Aorta (tissue), 5 donors: ENCODE measurements at regions not wholly inside any gene's neighbourhood (a gene's known extent, or its start where the extent isn't known, plus 50 kb on each side); places are given as distances from the start of the nearest gene placed in this dataset.
A peak's percentile ranks its signal among the peaks of the same experiment; 100 is the strongest.

Source experiments
- ATAC-seq: fragments of 200-7000 bp; cut with Tn5 transposase; one replicate; pipeline ENCODE4 v1.9.1; 2022; ENCODE audit warnings: moderate library complexity; ENCODE audit not compliant: low FRiP score
- DNase-seq, 2 donors: peaks; one replicate each; pipeline ENCODE4 v3.0.0-alpha.2; 2020
- H3K27ac ChIP-seq, 2 donors: one replicate each; pipeline ENCODE4 v1.5.1; 2013; ENCODE audit warnings: low read length in 2 of 2, mild to moderate bottlenecking in 2 of 2, moderate library complexity in 2 of 2, control low read depth in 1 of 2, inconsistent platforms in 1 of 2, low read depth in 1 of 2
- H3K27me3 ChIP-seq, 2 donors: one replicate each; pipeline ENCODE4 v1.6.1; 2013; ENCODE audit warnings: control low read depth in 1 of 2, low read length in 1 of 2, mild to moderate bottlenecking in 1 of 2, moderate library complexity in 1 of 2; ENCODE audit not compliant: insufficient read depth in 2 of 2, control insufficient read depth in 1 of 2
- H3K36me3 ChIP-seq, 2 donors: one replicate each; pipeline ENCODE4 v1.6.1; 2013; ENCODE audit warnings: control low read depth in 1 of 2, low read length in 1 of 2, mild to moderate bottlenecking in 1 of 2; ENCODE audit not compliant: insufficient read depth in 2 of 2, control insufficient read depth in 1 of 2
- H3K4me1 ChIP-seq, 2 donors: one replicate each; pipeline ENCODE4 v1.6.1; 2013; ENCODE audit warnings: low read length in 2 of 2, control low read depth in 1 of 2, mild to moderate bottlenecking in 1 of 2, moderate library complexity in 1 of 2; ENCODE audit not compliant: insufficient read depth in 2 of 2, control insufficient read depth in 1 of 2
- H3K4me3 ChIP-seq, 2 donors: one replicate each; pipeline ENCODE4 v1.5.1; 2013; ENCODE audit warnings: low read length in 2 of 2, control low read depth in 1 of 2, mild to moderate bottlenecking in 1 of 2
- H3K9me3 ChIP-seq: one replicate; pipeline ENCODE4 v1.6.1; 2013; ENCODE audit warnings: mild to moderate bottlenecking, low read length; ENCODE audit not compliant: control insufficient read depth
- WGBS, 2 donors: extraction: QIAGEN DNeasy Blood & Tissue Kit; methylation state at CpG; one replicate each; pipeline ENCODE4 v1.1.7; 2013; 5-methylcytosine and 5-hydroxymethylcytosine counted together
- intact Hi-C, 2 donors: fragments of 100-400 bp; cut with DNase I; formaldehyde crosslinking; loops; one replicate each; pipeline versions ENCODE4 v1.14.2 to v1.15.0; 2022
- donor health status: healthy with polysubstance abuse.
- donor health status: Bipolar disorder and iron deficiency.
- donor health status: DM: no; HTN: no; CAD: no.
- donor health status: DM: no; HTN: no; CAD: no.
- donor health status: DM: yes; HTN: yes; CAD: no.

DNA sequence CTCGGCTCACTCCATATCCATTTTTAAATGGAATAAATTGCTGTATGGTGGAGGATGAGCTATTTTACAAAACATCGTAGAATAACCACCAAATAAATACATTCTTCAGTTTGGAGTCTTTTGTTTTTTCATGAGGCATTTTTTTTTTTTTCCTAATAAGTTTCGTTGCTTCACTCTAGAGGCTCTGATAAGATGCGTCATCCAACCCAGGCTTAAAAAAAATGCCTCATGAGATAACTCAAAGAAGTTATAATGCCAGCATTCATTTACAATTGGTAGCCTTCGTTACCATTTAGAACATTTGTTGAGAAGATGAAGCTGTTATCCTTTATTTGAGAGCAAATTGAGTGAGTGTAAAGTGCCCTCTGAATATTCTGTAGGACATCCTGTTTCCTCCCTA lies 172.2 kb upstream of the CENPE start:
- no peaks in the 10 kb centered on the region for H3K4me1 ChIP-seq
- H3K27me3 ChIP-seq = peaks cover 0 to 2% of the 10 kb centered on the region in 2 donors
- H3K4me3 ChIP-seq = no peak overlapping the region
- intact Hi-C loops = no loop called here
- 81 to 83% methylated on average over 5 of the region's 5 CpGs for WGBS, 2 donors
- no peak overlapping the region for H3K27ac ChIP-seq
- ATAC-seq (no peak), DNase-seq (no peak)
- no peaks in the 10 kb centered on the region for H3K36me3 ChIP-seq
- no peaks in the 10 kb centered on the region for H3K9me3 ChIP-seq

DNA sequence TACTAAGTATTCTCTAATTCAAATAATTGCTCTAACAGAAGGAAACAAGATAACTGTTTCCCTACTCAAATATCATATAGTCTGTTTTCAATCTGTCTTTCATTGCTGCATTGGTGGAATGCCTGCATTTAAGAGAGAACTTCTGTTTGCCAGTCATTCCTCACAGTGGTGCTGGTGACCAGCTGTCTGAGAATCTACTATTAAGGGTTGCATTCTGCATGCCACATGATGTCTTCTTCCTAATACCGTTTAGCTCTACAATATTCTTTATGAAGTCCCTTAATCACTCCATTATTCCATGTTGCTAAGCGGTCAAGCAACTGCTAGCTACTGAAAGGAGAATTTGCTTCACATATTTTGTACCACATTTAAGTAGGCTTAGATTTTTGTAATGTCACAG lies 167.1 kb upstream of the CENPE start:
- Histone ChIP-seq H3K4me1 (no peaks in the 10 kb centered on the region), H3K4me3 (no peak overlapping the region), H3K9me3 (peaks cover 3% of the 10 kb centered on the region), H3K36me3 (no peaks in the 10 kb centered on the region), H3K27me3 (no peaks in the 10 kb centered on the region), H3K27ac (no peak overlapping the region)
- intact Hi-C loops = no loop called here
- DNase-seq (no peak), ATAC-seq (no peak)
- WGBS, 2 donors = 70 to 76% methylated on average over 2 of the region's 2 CpGs

- intact Hi-C loops = no loop called here
- Histone ChIP-seq H3K27ac (no peak overlapping the region), H3K36me3 (no peaks in the 10 kb centered on the region), H3K9me3 (peaks cover 6% of the 10 kb centered on the region), H3K27me3 (no peaks in the 10 kb centered on the region), H3K4me3 (no peak overlapping the region), H3K4me1 (no peaks in the 10 kb centered on the region)
- 37 to 49% methylated on average over 4 of the region's 4 CpGs for WGBS, 2 donors
- no peak for ATAC-seq
- DNase-seq = no peak
These were observed 165.9 kb upstream of the CENPE start for GRCh38 chr4:103364083-103364482.

DNA sequence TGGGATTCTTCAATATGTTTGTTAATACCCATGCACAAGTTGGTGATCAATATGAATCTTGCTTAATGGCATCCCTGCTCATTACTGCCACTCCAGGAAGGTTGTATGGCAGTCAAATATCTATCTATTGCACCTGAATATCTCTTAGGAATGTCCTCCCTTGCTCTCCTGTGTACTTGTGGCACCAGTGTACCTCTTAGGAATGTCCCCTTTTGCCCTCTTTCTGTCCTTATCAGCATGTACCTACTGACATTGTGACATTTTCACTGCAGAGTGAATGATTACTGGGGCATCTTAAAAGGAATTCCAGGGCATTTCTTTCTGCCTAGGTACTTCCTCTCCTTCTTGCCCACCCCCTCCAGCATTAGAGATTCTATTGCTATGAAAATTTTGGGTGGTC lies 163.8 kb upstream of the CENPE start:
- Histone ChIP-seq H3K27ac (no peak overlapping the region), H3K4me1 (no peaks in the 10 kb centered on the region), H3K9me3 (peaks cover 6% of the 10 kb centered on the region), H3K27me3 (no peaks in the 10 kb centered on the region), H3K4me3 (no peak overlapping the region), H3K36me3 (no peaks in the 10 kb centered on the region)
- DNase-seq = no peak
- ATAC-seq = no peak
- intact Hi-C loops = no loop called here

GRCh38 chr4:103359900-103360299 lies 161.8 kb upstream of the CENPE start:
- no peak for ATAC-seq
- 83 to 98% methylated on average over 2 of the region's 2 CpGs for WGBS, 2 donors
- Histone ChIP-seq H3K9me3 (peaks cover 6% of the 10 kb centered on the region), H3K36me3 (no peaks in the 10 kb centered on the region), H3K4me3 (no peak overlapping the region), H3K27ac (no peak overlapping the region), H3K27me3 (no peaks in the 10 kb centered on the region), H3K4me1 (no peaks in the 10 kb centered on the region)
- intact Hi-C loops = no loop called here
- no peak for DNase-seq

GRCh38 chr4:103354006-103354405 lies 155.9 kb upstream of the CENPE start:
- no peaks in the 10 kb centered on the region for H3K4me1 ChIP-seq
- DNase-seq (no peak), ATAC-seq (no peak)
- no peaks in the 10 kb centered on the region for H3K9me3 ChIP-seq
- H3K27ac ChIP-seq = no peak overlapping the region
- no peaks in the 10 kb centered on the region for H3K27me3 ChIP-seq
- WGBS, 2 donors = 85 to 88% methylated on average over 2 of the region's 2 CpGs
- intact Hi-C loops = no loop called here
- no peaks in the 10 kb centered on the region for H3K36me3 ChIP-seq
- no peak overlapping the region for H3K4me3 ChIP-seq

DNA sequence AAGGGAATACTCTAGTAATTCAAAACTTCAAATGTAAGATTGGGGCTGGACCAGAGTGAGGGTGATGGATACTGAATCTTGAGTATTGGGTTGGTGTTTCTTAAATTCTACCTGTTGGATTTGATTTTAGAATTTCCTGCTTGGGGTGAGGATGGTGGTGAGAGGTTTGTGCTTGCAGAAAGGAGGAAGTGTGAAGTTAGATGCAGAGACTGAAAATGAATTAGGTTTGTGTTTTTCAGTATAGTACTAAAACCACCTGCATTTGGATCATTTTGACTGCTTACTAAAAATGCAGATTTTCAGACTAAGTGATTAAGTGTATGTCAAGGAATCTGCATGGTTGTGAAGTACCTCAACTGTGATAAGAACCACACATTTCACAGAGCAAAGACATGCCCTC lies 131.5 kb upstream of the CENPE start:
- Histone ChIP-seq H3K9me3 (no peaks in the 10 kb centered on the region), H3K4me1 (no peaks in the 10 kb centered on the region), H3K27me3 (no peaks in the 10 kb centered on the region), H3K27ac (no peak overlapping the region), H3K4me3 (no peak overlapping the region), H3K36me3 (no peaks in the 10 kb centered on the region)
- ATAC-seq (no peak), DNase-seq (no peak)
- intact Hi-C loops = no loop called here

- intact Hi-C loops = no loop called here
- Histone ChIP-seq H3K9me3 (no peaks in the 10 kb centered on the region), H3K27me3 (peaks cover 0 to 1% of the 10 kb centered on the region in 2 donors), H3K4me1 (no peaks in the 10 kb centered on the region), H3K4me3 (no peak overlapping the region), H3K36me3 (no peaks in the 10 kb centered on the region), H3K27ac (no peak overlapping the region)
- no peak for ATAC-seq
- no peak for DNase-seq
- 0 to 5% methylated on average over 1 of the region's 1 CpG for WGBS, 2 donors
These were observed 126.7 kb upstream of the CENPE start for GRCh38 chr4:103324811-103325210.

- no peak for ATAC-seq
- DNase-seq = no peak
- Histone ChIP-seq H3K9me3 (no peaks in the 10 kb centered on the region), H3K27me3 (peaks cover 0 to 1% of the 10 kb centered on the region in 2 donors), H3K4me3 (no peak overlapping the region), H3K27ac (no peak overlapping the region), H3K36me3 (no peaks in the 10 kb centered on the region), H3K4me1 (no peaks in the 10 kb centered on the region)
- intact Hi-C loops = no loop called here
- 82 to 84% methylated on average over 3 of the region's 3 CpGs for WGBS, 2 donors
These were observed 120.2 kb upstream of the CENPE start for GRCh38 chr4:103318327-103318726.

DNA sequence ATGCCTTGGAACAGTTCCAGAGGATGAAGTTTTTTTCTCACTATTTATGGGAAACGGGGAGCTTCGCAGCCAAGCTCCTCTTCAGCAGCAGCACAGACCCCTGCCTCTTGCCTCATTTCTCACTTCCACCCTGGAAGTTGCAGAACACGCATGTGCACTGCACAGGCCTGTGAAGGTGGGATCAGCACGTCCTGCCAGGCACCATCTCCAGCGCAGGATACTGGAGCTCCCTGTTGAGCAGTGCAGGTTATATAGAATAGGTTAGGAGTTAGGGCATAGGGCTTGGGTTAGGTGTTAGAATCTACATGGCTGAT lies 110.1 kb upstream of the CENPE start:
- no peaks in the 10 kb centered on the region for H3K4me1 ChIP-seq
- intact Hi-C loops = no loop called here
- H3K9me3 ChIP-seq = no peaks in the 10 kb centered on the region
- no peak overlapping the region for H3K4me3 ChIP-seq
- H3K27me3 ChIP-seq = peaks cover 0 to 1% of the 10 kb centered on the region in 2 donors
- H3K27ac ChIP-seq = no peak overlapping the region
- ATAC-seq (peak; percentile 39), DNase-seq (no peak)
- H3K36me3 ChIP-seq = no peaks in the 10 kb centered on the region
- WGBS, 2 donors = 78 to 83% methylated on average over 5 of the region's 5 CpGs
